ENCODE measurements at regions not wholly inside any gene's neighbourhood (a gene's known extent, or its start where the extent isn't known, plus 50 kb on each side); places are given as distances from the start of the nearest gene placed in this dataset.

DNA sequence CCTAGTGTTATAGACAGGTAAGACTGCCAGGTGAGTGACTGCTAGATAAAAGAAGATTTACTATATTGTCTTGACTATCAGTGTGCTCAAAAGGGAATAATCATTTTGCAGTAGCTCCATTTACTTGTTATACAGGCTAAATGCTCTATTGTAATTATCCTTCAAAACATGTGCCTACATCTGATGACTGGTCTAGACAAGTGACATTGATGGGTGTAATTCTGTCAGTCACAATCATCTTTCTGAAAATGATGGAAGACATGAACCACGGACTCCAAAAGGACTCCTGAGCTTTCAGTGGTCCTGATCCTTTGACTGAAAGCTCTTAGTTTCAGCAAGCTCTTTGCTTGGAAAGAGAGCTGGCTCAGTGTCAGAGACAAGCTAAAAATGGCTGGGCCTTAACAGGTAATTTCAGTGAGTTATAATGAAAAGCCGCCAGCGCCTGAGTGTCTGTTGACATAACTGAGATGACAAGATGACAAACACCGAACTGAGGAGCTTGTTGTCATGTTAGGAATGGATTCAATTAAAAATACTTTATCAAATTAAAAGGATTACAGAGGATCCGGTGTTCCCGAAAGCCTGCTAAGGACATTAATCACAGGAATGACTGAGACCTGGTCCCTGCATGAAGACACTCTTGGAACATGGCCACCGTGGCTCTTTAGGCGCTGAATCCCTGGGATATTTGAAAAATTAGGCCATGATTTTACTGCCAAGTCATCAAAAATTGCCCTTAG is 141.7 kb downstream of the CMPK2 start:
- no peak for DNase-seq (ENCODE audit: low read depth)

DNA sequence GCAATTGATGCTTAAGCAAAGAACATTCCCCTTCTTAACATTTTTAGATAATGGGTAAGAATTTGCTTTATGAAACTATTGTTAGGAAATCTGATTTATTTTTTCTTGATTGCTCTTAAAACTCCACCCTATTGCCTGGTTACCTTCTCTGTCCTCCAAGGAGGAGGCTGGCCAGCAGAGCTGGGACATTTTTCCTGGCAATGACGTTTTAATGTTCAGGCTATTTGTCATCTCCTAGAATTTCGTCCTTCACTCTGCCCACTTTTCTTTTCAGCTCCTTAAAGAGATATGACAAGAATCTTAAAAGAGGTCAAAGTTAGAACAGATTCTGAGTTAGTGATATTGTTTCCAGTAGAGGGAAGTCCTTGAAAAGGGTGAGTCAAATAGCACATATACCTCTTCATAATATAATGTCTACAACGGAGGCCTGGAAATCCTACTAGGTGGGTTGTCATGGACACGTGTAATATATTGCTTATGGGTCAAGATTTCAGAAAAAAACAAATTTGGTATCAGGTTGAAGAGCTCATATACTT is 141.0 kb downstream of the CMPK2 start:
- no peak for DNase-seq (ENCODE audit: low read depth)

DNA sequence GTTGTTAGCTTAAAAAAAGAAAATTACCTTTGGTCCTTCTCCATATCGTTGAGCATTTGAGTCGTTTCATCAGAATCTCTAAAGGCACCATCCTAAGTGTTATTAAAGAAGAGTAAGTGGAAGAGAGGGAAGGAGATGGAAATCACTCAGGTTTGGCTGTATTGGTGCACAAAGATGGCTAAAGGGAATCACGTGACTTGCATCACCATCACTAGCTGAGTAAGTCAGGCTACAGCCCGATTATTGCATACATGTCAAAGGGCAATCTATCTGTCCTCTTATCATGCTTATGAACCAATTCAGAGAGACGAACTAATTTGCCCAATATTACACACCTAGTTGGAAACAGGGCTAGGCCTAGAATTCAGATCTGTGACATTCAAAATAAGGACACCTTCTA is 137.6 kb downstream of the CMPK2 start:
- DNase-seq (ENCODE audit: low read depth): no peak

DNA sequence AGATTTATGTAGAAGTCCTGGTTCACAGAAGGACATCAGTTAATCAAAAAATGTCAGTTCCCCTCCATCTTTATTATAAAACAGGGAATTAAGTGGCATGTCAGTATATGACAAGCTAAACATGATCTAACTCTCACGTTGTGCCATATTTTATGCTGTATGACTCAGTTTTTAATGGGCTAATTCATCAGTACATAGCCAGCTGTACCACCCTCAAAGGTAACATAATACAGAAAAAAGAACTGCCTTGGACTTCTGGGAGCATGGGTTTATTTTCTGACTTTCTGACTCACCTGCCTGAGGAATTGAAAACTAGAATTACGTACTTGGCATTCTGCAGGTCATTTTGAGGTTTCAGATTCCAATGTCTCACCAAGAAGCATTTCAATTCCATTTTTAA is 135.7 kb downstream of the CMPK2 start:
- DNase-seq (ENCODE audit: low read depth): no peak

DNA sequence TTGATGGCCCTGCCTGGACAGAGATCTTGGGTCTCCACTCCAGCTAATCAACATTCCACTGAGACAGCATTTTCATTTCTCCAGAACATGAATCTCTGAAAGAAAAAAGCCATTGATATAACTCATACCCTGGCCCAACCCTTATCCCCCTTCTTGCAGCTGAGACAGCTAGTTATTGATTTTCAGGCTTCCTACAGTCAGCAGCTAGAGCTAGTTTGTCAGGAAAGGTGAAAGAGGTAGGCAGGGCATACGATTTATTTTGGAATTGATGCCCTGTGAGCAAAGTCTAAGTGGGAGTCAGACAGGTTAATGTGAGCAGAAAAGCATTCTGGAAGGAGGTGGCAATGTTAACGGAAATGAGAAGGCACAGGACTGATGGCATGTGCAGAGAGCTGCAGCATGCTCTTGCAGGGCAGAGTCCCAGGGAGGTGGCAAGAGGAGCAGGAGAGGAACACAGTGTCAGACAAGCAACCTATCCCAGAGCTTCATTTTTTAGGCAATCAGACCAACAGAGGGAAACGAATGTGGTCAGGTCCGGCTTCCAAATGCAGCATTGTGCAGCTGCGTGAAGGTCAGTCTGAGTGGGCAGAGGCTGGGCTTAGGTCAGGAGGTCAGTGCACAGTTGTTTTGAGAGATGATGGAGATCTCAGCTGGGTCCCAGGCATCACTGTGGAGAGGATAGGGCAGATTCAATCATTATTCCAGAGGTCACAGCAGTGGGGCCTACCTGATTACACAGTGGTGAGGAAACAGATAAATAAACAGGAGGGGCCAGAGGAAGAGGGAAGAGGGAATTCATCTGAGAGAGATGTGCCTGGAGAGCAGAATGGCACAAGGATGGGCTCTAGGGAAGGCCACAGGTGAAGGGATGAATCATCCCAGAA is 134.8 kb downstream of the CMPK2 start:
- DNase-seq (ENCODE audit: low read depth): no peak

DNA sequence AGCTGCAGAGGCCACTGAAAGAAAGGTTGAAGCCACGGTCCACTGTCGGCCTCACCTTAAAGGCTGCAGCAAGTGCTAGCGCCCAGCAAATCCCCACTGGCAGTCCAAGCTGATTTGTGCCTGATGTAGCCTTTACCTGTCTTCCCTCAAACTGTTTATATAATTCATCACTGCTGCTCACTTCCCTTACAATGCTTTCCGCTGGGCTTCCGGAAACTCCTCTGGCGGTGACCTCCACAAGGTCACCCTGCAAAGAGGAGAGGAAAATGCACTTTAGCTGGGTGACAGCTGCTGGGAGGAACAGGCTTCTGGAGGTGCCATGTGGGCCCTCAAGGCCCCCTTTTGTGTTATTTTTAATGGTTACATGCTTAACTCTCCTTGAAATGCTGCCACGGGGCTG is 126.2 kb downstream of the CMPK2 start:
- no peak for DNase-seq (ENCODE audit: low read depth)

DNA sequence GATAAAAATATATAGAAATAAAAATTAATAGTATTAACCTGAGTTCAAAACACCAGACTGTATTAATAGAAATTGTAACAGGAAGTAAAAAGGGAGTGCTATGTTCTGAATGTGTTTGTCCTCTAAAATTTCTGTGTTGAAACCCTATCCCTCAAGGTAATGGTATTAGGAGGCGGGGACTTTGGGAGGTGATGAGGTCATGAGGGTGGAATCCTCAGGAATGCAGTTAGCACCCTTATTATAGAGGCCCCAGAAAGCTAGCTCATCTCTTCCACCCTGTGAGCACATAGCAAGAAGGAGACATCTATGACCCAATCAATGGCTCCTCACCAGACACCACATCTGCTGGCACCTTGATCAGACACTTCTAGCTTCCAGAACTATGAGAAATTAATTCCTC is 124.5 kb downstream of the CMPK2 start:
- no peak for DNase-seq (ENCODE audit: low read depth)

DNA sequence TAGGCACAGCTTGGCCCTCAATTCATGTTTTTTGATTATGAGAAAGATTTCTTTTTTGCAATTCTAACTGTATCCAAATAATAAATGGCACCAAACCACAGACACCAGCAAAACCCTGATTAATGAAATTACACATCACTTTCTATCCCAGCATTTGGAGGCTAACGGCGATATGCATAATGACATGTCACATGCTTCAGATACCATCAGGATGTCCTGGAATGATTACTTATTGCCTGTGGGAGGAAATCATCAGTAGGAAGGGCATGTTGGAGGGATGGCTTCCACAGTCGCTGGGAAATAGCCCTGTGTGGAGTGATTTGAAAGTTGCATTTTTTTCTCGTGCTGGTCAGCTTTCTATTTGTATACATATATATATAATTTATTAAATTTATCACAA is 121.7 kb downstream of the CMPK2 start:
- no peak for DNase-seq (ENCODE audit: low read depth)

DNA sequence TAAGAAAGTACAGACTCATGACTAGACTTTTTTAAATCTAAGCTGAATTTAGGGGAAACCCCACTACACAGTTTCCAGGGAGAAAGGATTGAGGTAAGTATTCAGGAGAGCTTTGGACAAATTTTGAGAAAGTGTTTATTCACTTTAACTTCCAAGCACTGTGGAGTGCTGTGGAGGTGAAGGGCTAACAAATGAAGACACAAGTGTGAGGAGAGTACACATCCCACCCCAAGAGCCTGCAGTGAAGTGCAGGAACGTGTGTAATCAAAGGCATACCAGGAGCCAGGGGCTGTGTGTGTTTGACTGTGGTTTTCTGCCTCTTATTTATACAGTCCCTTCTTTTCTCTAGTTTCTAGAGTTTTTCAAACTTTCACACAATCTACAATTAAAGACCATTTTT is 118.3 kb downstream of the CMPK2 start:
- DNase-seq (ENCODE audit: low read depth): no peak

DNA sequence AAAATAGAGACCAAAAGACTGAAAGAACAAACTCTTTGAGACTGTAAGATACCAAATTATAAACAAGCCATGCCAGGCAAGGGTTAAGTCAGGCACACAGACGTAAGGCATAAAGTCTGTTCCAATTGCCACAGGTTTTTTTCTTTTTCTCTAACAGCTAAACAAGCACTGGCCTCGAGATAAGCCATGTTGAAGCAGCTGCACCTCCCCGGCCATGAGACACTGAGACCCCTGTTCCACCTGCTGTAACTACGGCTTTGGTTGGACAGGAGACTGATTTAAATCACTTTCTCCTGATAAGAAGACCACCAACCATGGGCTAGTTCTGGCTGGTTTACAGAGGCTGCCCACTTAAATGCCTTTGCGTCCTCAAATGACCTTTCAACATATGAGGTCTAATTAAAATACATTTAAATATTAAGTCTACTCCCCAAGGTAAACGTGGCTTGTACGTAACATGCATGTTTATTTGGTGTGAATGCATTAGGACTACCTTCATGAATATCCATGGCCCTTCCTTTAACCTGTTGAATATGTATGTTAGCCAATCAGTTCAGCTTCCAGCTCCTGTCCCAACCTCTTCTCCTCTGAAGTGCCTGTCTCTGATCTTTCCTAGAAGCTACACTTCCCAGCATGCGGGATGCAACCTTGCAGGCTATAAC is 117.2 kb downstream of the CMPK2 start:
- no peak for DNase-seq (ENCODE audit: low read depth)

DNA sequence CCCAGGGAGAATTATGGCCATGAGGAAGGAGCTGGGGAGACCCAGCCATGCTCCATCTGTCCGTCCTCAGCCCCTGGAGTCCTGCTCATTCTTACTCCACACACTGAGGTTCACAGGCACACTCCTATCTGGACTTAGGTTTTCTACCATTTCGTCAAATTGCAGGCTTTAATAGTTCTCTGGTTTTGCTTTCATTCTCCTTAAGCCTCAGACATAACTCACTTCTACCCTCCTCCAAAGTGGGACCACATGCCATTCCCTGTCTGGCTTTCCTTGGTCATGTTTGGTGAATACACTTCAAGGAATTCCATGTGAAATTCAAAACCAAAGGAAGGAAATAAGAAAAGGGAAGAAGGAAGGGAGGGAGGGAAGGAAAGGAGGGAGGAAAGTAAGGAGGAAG is 115.7 kb downstream of the CMPK2 start:
- DNase-seq (ENCODE audit: low read depth): no peak

DNA sequence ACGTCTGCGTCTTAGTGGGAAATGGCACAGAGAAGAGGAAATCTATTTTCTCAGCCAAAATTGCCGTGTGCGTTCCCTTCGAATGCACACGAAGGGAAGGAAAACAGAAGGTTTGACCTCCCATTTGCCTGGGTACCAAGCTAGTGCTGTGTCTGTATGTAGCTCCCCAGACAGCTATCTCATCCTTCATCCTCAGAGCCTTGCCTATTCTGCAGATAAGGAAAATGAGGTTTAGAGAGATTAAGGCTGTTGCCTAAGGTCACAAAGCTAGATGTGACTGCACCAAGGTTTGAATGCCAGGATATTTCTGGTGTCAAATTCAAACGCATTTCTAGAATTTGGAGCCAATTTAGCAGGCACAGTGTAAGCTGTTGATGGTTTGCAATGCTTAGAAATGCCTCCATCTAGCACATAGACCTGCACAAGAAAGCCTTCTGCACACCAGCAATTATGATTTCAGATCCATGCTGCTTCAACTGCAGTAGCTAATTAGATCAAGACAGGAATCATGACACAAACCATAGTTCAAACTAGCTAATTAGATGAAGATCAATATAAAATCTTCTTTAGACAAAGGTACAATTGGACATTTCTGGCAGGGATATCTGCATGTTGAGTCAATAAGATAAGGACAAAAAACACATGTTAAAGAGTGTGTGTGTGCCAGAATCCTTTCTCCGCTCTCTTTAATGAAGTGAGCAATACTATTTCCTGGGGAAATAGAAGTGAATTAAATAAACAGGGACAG is 115.1 kb downstream of the CMPK2 start:
- DNase-seq (ENCODE audit: low read depth): no peak

DNA sequence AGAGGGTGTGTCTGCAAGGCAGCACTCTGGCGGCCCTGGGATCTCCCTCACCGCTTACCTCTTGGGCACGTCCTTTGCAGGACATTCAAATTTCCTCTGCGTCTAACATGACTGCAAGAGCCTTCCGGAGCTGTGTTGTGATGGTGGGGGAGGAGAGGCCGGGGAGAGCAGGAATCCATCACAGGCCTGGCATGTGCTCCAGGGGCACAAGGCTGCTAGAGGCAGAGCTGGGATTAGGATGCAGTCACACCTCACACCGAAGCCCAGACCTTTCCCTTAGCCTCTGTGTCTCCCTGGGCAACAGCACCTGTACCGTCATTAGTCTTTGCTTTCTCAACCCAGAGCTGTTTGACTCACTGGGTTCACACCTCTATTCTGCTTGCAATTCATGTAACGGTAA is 111.3 kb downstream of the CMPK2 start:
- DNase-seq (ENCODE audit: low read depth): no peak

DNA sequence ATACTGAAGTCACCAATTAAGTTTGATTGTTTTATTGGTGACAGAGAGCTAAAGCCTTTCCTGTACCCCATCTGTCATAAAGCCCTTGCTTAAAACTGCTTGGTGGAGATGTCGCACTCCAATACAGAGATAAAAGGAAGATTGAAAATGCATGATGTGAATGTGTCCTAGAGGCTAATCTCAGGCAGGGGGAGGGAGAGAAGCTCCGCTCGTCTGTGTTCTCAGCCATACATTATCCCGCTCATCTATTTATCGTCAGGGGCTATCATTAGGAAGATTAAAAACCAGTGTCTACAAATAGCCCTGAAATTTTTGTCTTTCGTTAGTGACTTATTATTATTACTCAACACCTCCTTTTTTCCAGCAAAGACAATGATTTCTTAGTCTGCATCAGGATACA is 110.3 kb downstream of the CMPK2 start:
- DNase-seq (ENCODE audit: low read depth): no peak

DNA sequence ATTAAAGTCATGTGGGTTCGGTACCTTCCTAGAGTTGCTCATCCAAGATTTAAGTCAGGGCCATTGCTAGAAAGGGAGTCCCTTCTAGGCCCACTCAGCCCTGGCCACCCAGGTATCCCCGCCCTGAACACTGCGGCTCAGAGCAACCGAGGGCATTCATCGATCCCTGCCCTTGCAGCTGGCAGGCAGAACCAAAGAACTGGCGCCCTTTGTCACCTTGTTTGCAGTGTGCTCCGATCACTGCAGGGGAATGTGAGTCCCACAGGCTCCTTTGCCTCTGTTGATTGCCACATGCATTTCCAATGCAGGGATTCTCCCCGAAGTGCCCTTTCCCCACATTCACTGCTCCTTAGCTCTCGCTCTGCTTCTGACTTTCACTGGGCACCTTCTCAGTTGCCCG is 108.5 kb downstream of the CMPK2 start:
- no peak for DNase-seq (ENCODE audit: low read depth)

DNA sequence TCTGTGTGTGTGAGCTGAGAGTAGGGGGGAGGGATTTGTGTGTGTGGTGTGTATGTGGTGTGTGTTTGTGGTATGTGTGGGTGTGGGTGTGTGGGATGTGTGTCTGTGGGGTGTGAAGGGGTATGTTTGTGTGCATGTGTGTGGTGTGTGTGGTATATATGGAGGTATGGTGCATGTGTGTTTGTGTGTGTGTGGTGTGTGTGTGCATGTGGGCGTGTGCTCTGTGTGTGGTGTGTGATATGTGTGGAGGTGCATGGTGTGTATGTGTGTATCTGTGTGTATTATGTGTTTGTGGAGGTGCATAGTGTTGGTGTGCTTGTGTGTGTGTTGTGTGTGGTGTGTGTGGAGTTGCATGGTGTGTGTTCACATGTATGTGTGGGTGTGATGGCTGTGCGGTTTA is 106.0 kb downstream of the CMPK2 start:
- no peak for DNase-seq (ENCODE audit: low read depth)

DNA sequence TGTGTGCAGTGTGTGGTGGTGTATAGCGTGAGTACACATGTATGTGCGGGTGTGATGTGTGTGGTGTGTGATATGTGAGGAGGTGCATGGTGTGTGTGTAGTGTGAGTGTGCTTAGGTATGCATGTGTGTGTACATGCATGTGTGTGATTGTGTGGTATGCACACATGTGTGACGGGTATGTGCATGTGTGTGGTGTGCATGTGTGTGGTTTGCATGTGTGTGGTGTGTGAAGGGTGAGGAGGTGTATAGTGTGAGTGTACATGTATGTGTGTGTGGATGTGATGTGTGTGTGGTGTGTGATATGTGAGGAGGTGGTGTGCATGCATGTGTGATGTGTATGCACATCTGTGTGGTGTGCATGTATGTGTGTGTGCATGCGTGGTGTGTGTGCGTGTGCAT is 105.6 kb downstream of the CMPK2 start:
- DNase-seq (ENCODE audit: low read depth): no peak

DNA sequence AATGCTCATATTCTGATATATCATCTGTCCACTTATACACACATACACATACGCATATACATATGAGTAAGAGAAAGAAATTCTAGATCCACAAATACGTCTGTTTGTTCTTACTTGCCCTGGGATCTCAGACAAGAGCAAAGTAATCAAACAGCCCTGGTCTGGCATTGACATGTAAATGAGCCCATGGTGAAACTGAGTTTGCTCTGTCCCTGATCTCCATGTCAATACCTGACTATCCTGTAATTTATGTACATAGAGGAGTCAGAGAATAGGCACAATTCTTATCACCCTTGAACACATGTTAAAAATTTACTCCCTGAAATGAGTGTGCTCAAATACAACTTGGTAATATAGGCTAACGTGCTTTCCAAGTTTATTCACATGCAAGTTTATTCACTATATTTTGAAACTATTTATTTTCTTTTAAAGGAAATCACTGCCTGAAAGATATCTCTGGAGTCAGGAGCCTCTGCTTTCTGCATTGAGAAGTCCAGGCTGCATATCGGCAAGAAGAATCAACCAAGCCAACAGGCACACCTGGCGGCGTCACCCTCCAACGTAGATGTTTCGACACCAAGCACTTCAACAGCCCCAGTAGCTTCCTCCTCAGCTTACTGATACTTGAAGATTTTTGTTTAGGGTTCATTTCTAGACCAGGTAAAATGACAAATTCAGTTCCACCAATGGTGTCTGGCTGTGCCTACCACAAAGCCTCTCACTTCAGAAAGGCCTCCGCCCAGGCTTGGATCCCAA is 100.6 kb downstream of the CMPK2 start:
- no peak for DNase-seq (ENCODE audit: low read depth)

DNA sequence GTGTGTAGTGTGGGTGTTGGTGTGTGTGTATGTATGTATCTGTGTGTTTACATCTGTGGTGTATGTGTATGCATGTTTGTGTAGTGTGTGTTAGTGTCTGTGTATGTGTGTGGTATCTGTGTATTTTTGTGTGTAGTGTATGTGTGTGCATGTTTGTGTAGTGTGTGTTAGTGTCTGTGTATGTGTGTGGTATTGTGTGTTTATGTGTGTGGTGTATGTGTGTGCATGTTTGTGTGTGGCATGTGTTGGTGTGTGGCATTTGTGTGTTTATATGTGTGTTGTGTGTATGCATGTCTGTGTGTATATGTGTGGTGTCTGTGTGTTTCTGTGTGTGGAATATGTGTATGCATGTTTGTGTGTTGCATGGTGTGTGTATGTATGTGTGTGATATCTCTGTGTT is 96.4 kb downstream of the CMPK2 start:
- DNase-seq (ENCODE audit: low read depth): no peak

DNA sequence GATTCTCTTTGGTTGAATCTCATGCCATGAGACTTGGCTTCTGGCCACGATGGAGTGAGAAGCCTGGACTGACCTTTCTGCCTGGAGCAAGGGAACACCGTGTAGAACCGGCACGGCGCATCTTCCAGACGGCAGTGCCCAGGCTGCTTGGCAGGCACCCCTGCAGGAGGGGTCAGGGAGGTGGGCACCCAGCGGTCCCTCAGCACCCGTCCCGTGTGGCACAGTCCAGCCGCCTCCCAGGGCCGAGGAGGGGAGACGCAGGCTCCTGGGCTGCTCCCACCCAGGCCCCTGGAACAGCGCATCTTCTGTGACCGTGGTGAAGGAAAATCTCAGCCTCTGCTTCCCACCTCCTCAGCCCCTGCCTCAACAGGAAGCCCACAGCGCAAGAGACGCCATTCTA is 95.7 kb downstream of the CMPK2 start:
- DNase-seq (ENCODE audit: low read depth): no peak
